ENCODE measurements at regions not wholly inside any gene's neighbourhood (a gene's known extent, or its start where the extent isn't known, plus 50 kb on each side); places are given as distances from the start of the nearest gene placed in this dataset.
A peak's percentile ranks its signal among the peaks of the same experiment; 100 is the strongest.
"Not testable (repeated sequence)": the region's sequence is repeated elsewhere in the genome, so short reads cannot be mapped to it uniquely, and the experiment has no call there.

GRCh38 chr2:186346216-186346615 is 139.8 kb upstream of the ZC3H15 start:
- H3K9me3 ChIP-seq, result no peaks in the 10 kb centered on the region
- H3K4me3 ChIP-seq, result no peak overlapping the region
- ATAC-seq (no peak), DNase-seq (no peak)
- H3K36me3 ChIP-seq (ENCODE audit: low read depth), result no peaks in the 10 kb centered on the region
- intact Hi-C loops (cut with DNase I, micrococcal nuclease), result no loop called here
- peaks cover 5% of the 10 kb centered on the region for H3K4me1 ChIP-seq (ENCODE audit: low read depth)
- no peak for TF ChIP-seq CTCF (IDR thresholded peaks at IDR 0.05)

GRCh38 chr2:186347472-186347871 is 138.6 kb upstream of the ZC3H15 start:
- no peaks in the 10 kb centered on the region for H3K36me3 ChIP-seq (ENCODE audit: low read depth)
- no peak for TF ChIP-seq CTCF (IDR thresholded peaks at IDR 0.05)
- ATAC-seq, result no peak
- peaks cover 5% of the 10 kb centered on the region for H3K4me1 ChIP-seq (ENCODE audit: low read depth)
- no peak for DNase-seq
- no peaks in the 10 kb centered on the region for H3K9me3 ChIP-seq
- no peak overlapping the region for H3K4me3 ChIP-seq
- intact Hi-C loops (cut with DNase I, micrococcal nuclease), result no loop called here

- DNase-seq (no peak), ATAC-seq (no peak)
- H3K9me3 ChIP-seq, result peaks cover 2% of the 10 kb centered on the region
- no peak for TF ChIP-seq CTCF (IDR thresholded peaks at IDR 0.05)
- intact Hi-C loops (cut with DNase I, micrococcal nuclease), result no loop called here
- no peaks in the 10 kb centered on the region for H3K36me3 ChIP-seq (ENCODE audit: low read depth)
- peaks cover 5% of the 10 kb centered on the region for H3K4me1 ChIP-seq (ENCODE audit: low read depth)
- H3K4me3 ChIP-seq, result no peak overlapping the region
Observed at GRCh38 chr2:186348200-186348599, 137.9 kb upstream of the ZC3H15 start.

- no peak for TF ChIP-seq CTCF (IDR thresholded peaks at IDR 0.05)
- H3K4me1 ChIP-seq (ENCODE audit: low read depth), result peaks cover 5% of the 10 kb centered on the region
- H3K36me3 ChIP-seq (ENCODE audit: low read depth), result no peaks in the 10 kb centered on the region
- peaks cover 14% of the 10 kb centered on the region for H3K9me3 ChIP-seq
- H3K4me3 ChIP-seq, result no peak overlapping the region
- no peak for DNase-seq
- intact Hi-C loops (cut with DNase I, micrococcal nuclease), result no loop called here
- peak; percentile 40 for ATAC-seq
Observed at GRCh38 chr2:186349508-186349907, 136.6 kb upstream of the ZC3H15 start.

GRCh38 chr2:186354160-186354559 is 131.9 kb upstream of the ZC3H15 start:
- ATAC-seq; intact Hi-C loops (cut with DNase I, micrococcal nuclease): not testable (repeated sequence)

GRCh38 chr2:186365406-186365805 is 120.7 kb upstream of the ZC3H15 start:
- intact Hi-C loops (cut with DNase I, micrococcal nuclease), result no loop called here
- Histone ChIP-seq H3K9me3 (no peaks in the 10 kb centered on the region), H3K36me3 (ENCODE audit: low read depth) (no peaks in the 10 kb centered on the region), H3K4me3 (no peak overlapping the region), H3K4me1 (ENCODE audit: low read depth) (no peaks in the 10 kb centered on the region)
- ATAC-seq (no peak), DNase-seq (no peak)
- no peak for TF ChIP-seq CTCF (IDR thresholded peaks at IDR 0.05)

More at GRCh38 chr2:186354160-186354559, 131.9 kb upstream of the ZC3H15 start:
- not testable (repeated sequence) for H3K4me3 ChIP-seq; H3K36me3 ChIP-seq (ENCODE audit: low read depth); DNase-seq; H3K4me1 ChIP-seq (ENCODE audit: low read depth)
- H3K9me3 ChIP-seq, result peaks cover 14% of the 10 kb centered on the region
